Endothelial cell (in vitro differentiated cells): ENCODE measurements at regions not wholly inside any gene's neighbourhood (a gene's known extent, or its start where the extent isn't known, plus 50 kb on each side); places are given as distances from the start of the nearest gene placed in this dataset.

Experiments
- DNase-seq: peaks from one replicate; pipeline ENCODE4 v3.0.0; 2021; ENCODE audit warnings: low spot score
- H3K27ac Mint-ChIP-seq: one replicate; pipeline ENCODE4 v1.8.0; 2021; ENCODE audit warnings: mixed read lengths, inconsistent platforms; ENCODE audit not compliant: unreplicated experiment
- H3K27me3 Mint-ChIP-seq: one replicate; pipeline ENCODE4 v1.8.0; 2021; ENCODE audit warnings: mild to moderate bottlenecking, moderate library complexity, mixed read lengths, inconsistent platforms; ENCODE audit not compliant: unreplicated experiment
- H3K36me3 Mint-ChIP-seq: one replicate; pipeline ENCODE4 v1.8.0; 2021; ENCODE audit warnings: mild to moderate bottlenecking, low read depth, mixed read lengths, inconsistent platforms; ENCODE audit not compliant: unreplicated experiment
- H3K4me1 Mint-ChIP-seq: one replicate; pipeline ENCODE4 v1.8.0; 2021; ENCODE audit warnings: mild to moderate bottlenecking, mixed read lengths, inconsistent platforms; ENCODE audit not compliant: unreplicated experiment
- H3K4me3 Mint-ChIP-seq: one replicate; pipeline ENCODE4 v1.8.0; 2021; ENCODE audit warnings: mild to moderate bottlenecking, mixed read lengths, inconsistent platforms; ENCODE audit not compliant: unreplicated experiment
- H3K9me3 Mint-ChIP-seq: one replicate; pipeline ENCODE4 v1.8.0; 2021; ENCODE audit warnings: mixed read lengths, inconsistent platforms; ENCODE audit not compliant: unreplicated experiment
- CTCF ChIP-seq: fragments of 200-600 bp; sonication (generic); IDR thresholded peaks from one replicate; pipeline ENCODE4 v1.5.0; 2021; ENCODE audit warnings: antibody characterized with exemption; ENCODE audit not compliant: unreplicated experiment

- Mint-ChIP-seq H3K4me3 (no peak overlapping the region), H3K4me1 (peaks cover 3% of the 10 kb centered on the region), H3K27ac (no peak overlapping the region), H3K9me3 (no peaks in the 10 kb centered on the region), H3K27me3 (peaks cover 5% of the 10 kb centered on the region), H3K36me3 (no peaks in the 10 kb centered on the region)
- no peak for DNase-seq
- TF ChIP-seq CTCF = no peak
Measured at GRCh38 chr14:82724316-82724715, 1190.7 kb upstream of the SEL1L start.

DNA sequence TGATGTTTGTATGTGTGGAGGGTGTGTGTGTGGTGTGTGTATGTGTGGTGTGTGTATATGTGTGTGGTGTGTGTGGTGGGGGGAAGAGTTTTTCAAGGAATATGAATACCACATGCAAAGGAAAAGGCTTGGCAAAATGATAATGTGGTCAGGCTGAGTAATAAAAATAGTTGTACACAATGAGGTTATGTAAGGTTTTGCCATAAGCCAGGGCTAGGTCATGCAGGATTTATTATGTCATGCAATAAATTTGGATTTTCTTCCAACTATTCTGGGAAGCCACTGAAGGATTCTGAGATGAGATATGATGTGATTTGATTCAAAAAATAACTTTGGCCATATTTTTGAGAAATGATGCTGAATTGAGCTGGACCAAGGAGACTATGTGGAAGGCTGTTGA, 1191.6 kb upstream of the SEL1L start:
- TF ChIP-seq CTCF = no peak
- H3K27me3 Mint-ChIP-seq = peaks cover 4% of the 10 kb centered on the region
- H3K4me1 Mint-ChIP-seq = peaks cover 3% of the 10 kb centered on the region
- H3K27ac Mint-ChIP-seq = no peak overlapping the region
- no peak for DNase-seq
- no peaks in the 10 kb centered on the region for H3K9me3 Mint-ChIP-seq
- no peaks in the 10 kb centered on the region for H3K36me3 Mint-ChIP-seq
- H3K4me3 Mint-ChIP-seq = no peak overlapping the region

DNA sequence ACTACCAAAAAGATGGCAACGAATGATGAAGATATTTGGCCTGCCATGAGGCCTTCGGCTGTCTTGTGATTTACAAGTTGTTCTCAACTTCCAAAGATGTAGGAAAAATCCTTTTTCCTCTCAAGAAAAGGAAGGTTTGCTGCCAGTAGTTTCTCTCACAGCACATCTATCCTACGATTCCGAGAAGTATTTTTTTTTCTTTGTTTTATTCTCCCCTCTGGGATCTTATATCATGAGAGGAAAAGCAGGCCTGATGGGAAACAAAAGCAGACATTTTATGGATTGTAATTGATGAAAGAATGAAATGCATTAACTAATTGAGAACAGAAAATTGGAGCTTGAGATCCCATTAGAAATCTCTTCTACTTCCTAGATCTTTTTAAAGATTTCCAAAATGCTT, 1197.9 kb upstream of the SEL1L start:
- no peak for TF ChIP-seq CTCF
- DNase-seq = no peak
- no peaks in the 10 kb centered on the region for H3K4me1 Mint-ChIP-seq
- no peak overlapping the region for H3K4me3 Mint-ChIP-seq
- no peaks in the 10 kb centered on the region for H3K36me3 Mint-ChIP-seq
- no peak overlapping the region for H3K27ac Mint-ChIP-seq
- no peaks in the 10 kb centered on the region for H3K27me3 Mint-ChIP-seq
- H3K9me3 Mint-ChIP-seq = no peaks in the 10 kb centered on the region

DNA sequence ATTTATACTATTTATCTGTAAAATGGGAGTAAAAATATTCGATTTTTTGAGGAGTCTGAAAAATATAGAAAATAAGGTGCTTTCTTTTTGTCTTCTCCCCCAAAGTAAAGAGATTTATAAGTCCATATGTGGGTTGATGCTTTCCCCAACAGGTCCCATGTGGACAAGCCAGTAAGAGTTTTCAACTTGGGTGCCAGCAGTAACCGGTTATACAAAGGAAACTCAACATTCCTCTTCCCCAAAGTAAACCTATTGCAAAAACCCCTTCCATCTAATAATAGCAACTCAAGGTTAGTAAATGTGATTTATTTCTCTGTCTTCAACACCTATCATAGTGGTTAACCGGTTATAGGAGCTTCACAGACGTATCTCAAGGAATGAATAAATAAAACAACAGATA, 1206.9 kb upstream of the SEL1L start:
- H3K9me3 Mint-ChIP-seq = no peaks in the 10 kb centered on the region

DNA sequence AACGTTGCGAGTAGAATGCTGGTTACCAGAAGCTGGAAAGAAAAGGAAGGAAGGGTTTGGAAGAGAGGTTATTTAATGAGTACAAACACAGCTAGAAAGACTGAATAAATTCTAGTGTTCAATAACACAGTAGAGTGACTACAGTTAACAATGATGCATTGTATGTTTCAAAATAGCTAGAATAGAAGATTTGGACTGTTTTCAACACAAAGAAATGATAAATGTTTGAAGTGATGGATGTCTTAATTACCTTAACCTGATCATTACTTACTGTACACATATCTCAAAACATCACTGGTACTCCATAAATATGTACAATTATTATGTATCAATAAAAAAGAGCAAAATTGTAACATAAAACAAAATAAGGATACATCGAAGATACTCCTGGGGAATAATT, 1221.8 kb upstream of the SEL1L start:
- Mint-ChIP-seq H3K27me3 (no peaks in the 10 kb centered on the region), H3K27ac (no peak overlapping the region), H3K4me3 (no peak overlapping the region), H3K4me1 (no peaks in the 10 kb centered on the region), H3K36me3 (no peaks in the 10 kb centered on the region), H3K9me3 (no peaks in the 10 kb centered on the region)
- DNase-seq = no peak
- no peak for TF ChIP-seq CTCF

More for the DNA sequence above, 1206.9 kb upstream of the SEL1L start:
- DNase-seq = no peak
- H3K27ac Mint-ChIP-seq = no peak overlapping the region
- TF ChIP-seq CTCF = no peak
- H3K4me3 Mint-ChIP-seq = no peak overlapping the region
- H3K4me1 Mint-ChIP-seq = no peaks in the 10 kb centered on the region
- no peaks in the 10 kb centered on the region for H3K36me3 Mint-ChIP-seq
- H3K27me3 Mint-ChIP-seq = peaks cover 2% of the 10 kb centered on the region
